ENCODE measurements at regions not wholly inside any gene's neighbourhood (a gene's known extent, or its start where the extent isn't known, plus 50 kb on each side); places are given as distances from the start of the nearest gene placed in this dataset.

GRCh38 chr4:63325140-63325539, 1084.1 kb downstream of the TECRL start:
- TF ChIP-seq, protein P1, sequence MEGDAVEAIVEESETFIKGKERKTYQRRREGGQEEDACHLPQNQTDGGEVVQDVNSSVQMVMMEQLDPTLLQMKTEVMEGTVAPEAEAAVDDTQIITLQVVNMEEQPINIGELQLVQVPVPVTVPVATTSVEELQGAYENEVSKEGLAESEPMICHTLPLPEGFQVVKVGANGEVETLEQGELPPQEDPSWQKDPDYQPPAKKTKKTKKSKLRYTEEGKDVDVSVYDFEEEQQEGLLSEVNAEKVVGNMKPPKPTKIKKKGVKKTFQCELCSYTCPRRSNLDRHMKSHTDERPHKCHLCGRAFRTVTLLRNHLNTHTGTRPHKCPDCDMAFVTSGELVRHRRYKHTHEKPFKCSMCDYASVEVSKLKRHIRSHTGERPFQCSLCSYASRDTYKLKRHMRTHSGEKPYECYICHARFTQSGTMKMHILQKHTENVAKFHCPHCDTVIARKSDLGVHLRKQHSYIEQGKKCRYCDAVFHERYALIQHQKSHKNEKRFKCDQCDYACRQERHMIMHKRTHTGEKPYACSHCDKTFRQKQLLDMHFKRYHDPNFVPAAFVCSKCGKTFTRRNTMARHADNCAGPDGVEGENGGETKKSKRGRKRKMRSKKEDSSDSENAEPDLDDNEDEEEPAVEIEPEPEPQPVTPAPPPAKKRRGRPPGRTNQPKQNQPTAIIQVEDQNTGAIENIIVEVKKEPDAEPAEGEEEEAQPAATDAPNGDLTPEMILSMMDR (conservative IDR thresholded peaks at IDR 0.05; ENCODE audit: low read length): no peak
- no peak for TF ChIP-seq EZH2phosphoT487 (IDR thresholded peaks at IDR 0.05; ENCODE audit: borderline replicate concordance, low read depth, low read length)

Data from OCI-LY7 (cell line).